A673 (cell line): ENCODE measurements at regions not wholly inside any gene's neighbourhood (a gene's known extent, or its start where the extent isn't known, plus 50 kb on each side); places are given as distances from the start of the nearest gene placed in this dataset.

Experiments used
- EZH2 ChIP-seq: fragments of 200-600 bp; sonication (generic); IDR thresholded peaks from 2 replicates; pipeline ENCODE4 v1.6.1; 2017; ENCODE audit warnings: borderline replicate concordance, low read depth, mild to moderate bottlenecking, mixed read lengths, antibody characterized with exemption, low read length; ENCODE audit not compliant: poor library complexity, severe bottlenecking
- TF ChIP-seq, protein P1 (sequence below): fragments of 300-800, 200-600 bp; sonication (generic); conservative IDR thresholded peaks from 2 replicates; pipeline ENCODE4 v1.5.1; 2017; ENCODE audit warnings: low read depth, mild to moderate bottlenecking, antibody characterized with exemption, low read length, moderate library complexity, mixed read lengths

DNA sequence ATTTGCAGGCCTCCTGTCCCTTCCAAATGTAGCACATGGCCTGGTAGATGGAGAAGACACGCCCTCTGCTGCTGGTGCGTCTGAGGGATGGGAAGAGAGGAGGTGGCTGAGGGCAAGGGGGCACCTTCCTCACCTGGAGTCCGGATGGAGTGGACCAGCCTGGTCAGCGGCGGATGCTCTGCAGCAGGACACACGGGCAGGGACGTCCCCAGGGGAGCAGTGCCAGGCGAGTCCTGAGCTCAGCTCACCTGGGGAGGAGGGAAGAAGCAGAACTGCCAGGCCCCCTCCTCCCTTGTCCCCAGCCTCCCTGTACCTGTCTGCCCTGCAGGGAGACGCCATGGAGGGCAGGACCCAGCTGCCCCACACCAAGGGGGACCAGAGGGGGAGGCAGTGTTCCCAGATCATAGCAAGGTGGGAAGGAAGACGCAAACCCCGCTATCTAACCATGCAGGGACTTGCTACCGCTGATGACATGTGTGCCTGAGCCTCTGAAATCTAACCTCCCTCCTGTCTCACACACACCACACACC lies 1495.9 kb downstream of the BRD1 start:
- TF ChIP-seq, protein P1, sequence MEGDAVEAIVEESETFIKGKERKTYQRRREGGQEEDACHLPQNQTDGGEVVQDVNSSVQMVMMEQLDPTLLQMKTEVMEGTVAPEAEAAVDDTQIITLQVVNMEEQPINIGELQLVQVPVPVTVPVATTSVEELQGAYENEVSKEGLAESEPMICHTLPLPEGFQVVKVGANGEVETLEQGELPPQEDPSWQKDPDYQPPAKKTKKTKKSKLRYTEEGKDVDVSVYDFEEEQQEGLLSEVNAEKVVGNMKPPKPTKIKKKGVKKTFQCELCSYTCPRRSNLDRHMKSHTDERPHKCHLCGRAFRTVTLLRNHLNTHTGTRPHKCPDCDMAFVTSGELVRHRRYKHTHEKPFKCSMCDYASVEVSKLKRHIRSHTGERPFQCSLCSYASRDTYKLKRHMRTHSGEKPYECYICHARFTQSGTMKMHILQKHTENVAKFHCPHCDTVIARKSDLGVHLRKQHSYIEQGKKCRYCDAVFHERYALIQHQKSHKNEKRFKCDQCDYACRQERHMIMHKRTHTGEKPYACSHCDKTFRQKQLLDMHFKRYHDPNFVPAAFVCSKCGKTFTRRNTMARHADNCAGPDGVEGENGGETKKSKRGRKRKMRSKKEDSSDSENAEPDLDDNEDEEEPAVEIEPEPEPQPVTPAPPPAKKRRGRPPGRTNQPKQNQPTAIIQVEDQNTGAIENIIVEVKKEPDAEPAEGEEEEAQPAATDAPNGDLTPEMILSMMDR, result no peak
- no peak for TF ChIP-seq EZH2
